Neural progenitor cell (in vitro differentiated cells): ENCODE measurements at regions not wholly inside any gene's neighbourhood (a gene's known extent, or its start where the extent isn't known, plus 50 kb on each side); places are given as distances from the start of the nearest gene placed in this dataset.

Source experiments
- CTCF ChIP-seq: fragments of 200-600 bp; sonication (generic); IDR thresholded peaks from 2 replicates; pipeline ENCODE4 v1.5.1; 2017; ENCODE audit warnings: antibody characterized with exemption, mild to moderate bottlenecking
- EZH2 ChIP-seq: fragments of 200-600 bp; sonication (generic); IDR thresholded peaks from 2 replicates; pipeline ENCODE4 v1.6.1; 2017; ENCODE audit warnings: antibody characterized with exemption, mild to moderate bottlenecking, moderate library complexity
- EZH2phosphoT487 ChIP-seq: fragments of 200-600 bp; sonication (generic); IDR thresholded peaks from 2 replicates; pipeline ENCODE4 v1.6.1; 2017; ENCODE audit warnings: antibody characterized with exemption

DNA sequence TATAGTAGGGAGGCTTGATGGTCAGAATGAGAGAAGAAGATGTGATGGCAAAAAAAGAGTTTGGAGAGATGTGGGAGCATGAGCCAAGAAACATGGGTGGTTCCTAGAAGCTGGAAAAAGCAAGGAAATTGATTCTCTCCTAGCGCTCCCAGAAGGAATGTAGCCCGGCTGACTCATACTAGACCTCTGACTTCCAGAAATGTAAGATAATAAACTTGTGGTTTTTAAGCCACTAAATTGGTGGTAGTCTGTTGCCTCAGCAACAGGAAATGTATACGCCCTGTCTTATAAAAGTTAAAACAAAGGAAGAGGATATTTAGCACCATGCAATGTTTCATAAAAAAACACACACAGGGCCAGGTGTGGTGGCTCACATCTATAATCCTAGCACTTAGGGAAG, 182.7 kb upstream of the PCDH7 start:
- TF ChIP-seq EZH2phosphoT487 (no peak), CTCF (no peak), EZH2 (no peak)
